NB4 (cell line): ENCODE measurements at regions not wholly inside any gene's neighbourhood (a gene's known extent, or its start where the extent isn't known, plus 50 kb on each side); places are given as distances from the start of the nearest gene placed in this dataset.

Experiments
- DNase-seq: peaks from one replicate; pipeline ENCODE4 v3.0.0; 2010; ENCODE audit warnings: low read depth
- H3K4me3 ChIP-seq: one replicate; pipeline ENCODE4 v1.5.1; 2011; ENCODE audit warnings: mild to moderate bottlenecking, low read depth, low read length, moderate library complexity
- CTCF ChIP-seq: IDR thresholded peaks from one replicate; pipeline ENCODE4 v1.5.1; 2012; ENCODE audit warnings: low read depth, low read length
- MAX ChIP-seq: IDR thresholded peaks from 2 replicates; pipeline ENCODE4 v1.6.1; 2011; ENCODE audit warnings: low read depth, low read length
- MYC ChIP-seq: IDR thresholded peaks from 2 replicates; pipeline ENCODE4 v1.6.1; 2011; ENCODE audit warnings: low read depth, low read length
- POLR2A ChIP-seq: IDR thresholded peaks from 2 replicates; pipeline ENCODE4 v1.6.1; 2011; ENCODE audit warnings: mild to moderate bottlenecking; ENCODE audit not compliant: insufficient read length; ENCODE audit errors: extremely low read depth

GRCh38 chr2:226660124-226660523 is 139.5 kb downstream of the IRS1 start:
- no peak overlapping the region for H3K4me3 ChIP-seq
- DNase-seq = no peak
- TF ChIP-seq MAX (no peak), POLR2A (no peak), CTCF (no peak), MYC (no peak)

GRCh38 chr2:226659410-226659809 is 140.2 kb downstream of the IRS1 start:
- no peak for TF ChIP-seq CTCF
- no peak for TF ChIP-seq MYC
- TF ChIP-seq POLR2A = no peak
- TF ChIP-seq MAX = no peak
- no peak overlapping the region for H3K4me3 ChIP-seq
- DNase-seq = no peak

- TF ChIP-seq POLR2A (no peak), MYC (no peak)
- no peak overlapping the region for H3K4me3 ChIP-seq
- no peak for DNase-seq
Observed at GRCh38 chr2:226658555-226658954, 141.1 kb downstream of the IRS1 start.

GRCh38 chr2:226657340-226658053 is 142.1 kb downstream of the IRS1 start:
- no peak for DNase-seq
- H3K4me3 ChIP-seq = no peak overlapping the region
- TF ChIP-seq CTCF = no peak
- TF ChIP-seq MYC = no peak
- no peak for TF ChIP-seq POLR2A
- no peak for TF ChIP-seq MAX

GRCh38 chr2:226656367-226656766 is 143.3 kb downstream of the IRS1 start:
- no peak for DNase-seq
- no peak for TF ChIP-seq MYC
- TF ChIP-seq POLR2A = no peak
- TF ChIP-seq CTCF = no peak
- no peak for TF ChIP-seq MAX
- H3K4me3 ChIP-seq = no peak overlapping the region

- TF ChIP-seq MYC (no peak), MAX (no peak), CTCF (no peak), POLR2A (no peak)
Observed at GRCh38 chr2:226655871-226656270, 143.7 kb downstream of the IRS1 start.

More at GRCh38 chr2:226655871-226656270, 143.7 kb downstream of the IRS1 start:
- no peak for DNase-seq
- no peak overlapping the region for H3K4me3 ChIP-seq
